Liver (tissue), 8 donors: ENCODE measurements at regions not wholly inside any gene's neighbourhood (a gene's known extent, or its start where the extent isn't known, plus 50 kb on each side); places are given as distances from the start of the nearest gene placed in this dataset.

ENCODE experiments used
- DNase-seq: peaks from one replicate; pipeline ENCODE4 v3.0.0-alpha.2; 2017; ENCODE audit warnings: low spot score
- H3K27ac ChIP-seq, 2 donors: one replicate each; pipeline ENCODE4 v1.7.0; 2013; ENCODE audit warnings: inconsistent platforms in 2 of 2, low read length in 2 of 2, control low read depth in 1 of 2, low read depth in 1 of 2, mild to moderate bottlenecking in 1 of 2
- H3K27me3 ChIP-seq, 4 donors: one replicate each; pipeline versions ENCODE4 v1.6.1 to v1.7.0; 2013; ENCODE audit warnings: low read length in 3 of 4, inconsistent platforms in 1 of 4, mild to moderate bottlenecking in 1 of 4, moderate library complexity in 1 of 4; ENCODE audit not compliant: control insufficient read depth in 4 of 4, insufficient read depth in 4 of 4
- H3K36me3 ChIP-seq, 4 donors: one replicate each; pipeline versions ENCODE4 v1.6.1 to v1.7.0; 2013; ENCODE audit warnings: low read length in 3 of 4, mild to moderate bottlenecking in 3 of 4, low read depth in 1 of 4, moderate library complexity in 1 of 4; ENCODE audit not compliant: control insufficient read depth in 4 of 4, insufficient read depth in 3 of 4
- H3K4me1 ChIP-seq, 4 donors: one replicate each; pipeline versions ENCODE4 v1.6.1 to v1.7.0; 2013; ENCODE audit warnings: low read length in 3 of 4, mild to moderate bottlenecking in 3 of 4, moderate library complexity in 1 of 4; ENCODE audit not compliant: control insufficient read depth in 4 of 4, insufficient read depth in 4 of 4
- H3K4me3 ChIP-seq, 3 donors: one replicate each; pipeline versions ENCODE4 v1.6.1 to v1.7.0; 2013; ENCODE audit warnings: low read length in 3 of 3, control low read depth in 1 of 3, low read depth in 1 of 3, mild to moderate bottlenecking in 1 of 3
- H3K9ac ChIP-seq, 2 donors: one replicate each; pipeline ENCODE4 v1.7.0; 2013; ENCODE audit warnings: low read length in 2 of 2, mild to moderate bottlenecking in 2 of 2, moderate library complexity in 2 of 2, control low read depth in 1 of 2, low read depth in 1 of 2
- H3K9me3 ChIP-seq, 4 donors: one replicate each; pipeline versions ENCODE4 v1.6.1 to v1.7.0; 2013; ENCODE audit warnings: low read length in 3 of 4; ENCODE audit not compliant: control insufficient read depth in 4 of 4
- ATF3 ChIP-seq: IDR thresholded peaks from 2 replicates; pipeline ENCODE4 v1.6.1; 2016; ENCODE audit warnings: antibody characterized with exemption
- EGR1 ChIP-seq, 2 donors: IDR thresholded peaks; 2 replicates each; pipeline ENCODE4 v1.6.1; 2016 to 2018; ENCODE audit warnings: antibody characterized with exemption in 2 of 2, low read depth in 2 of 2
- FOXA1 ChIP-seq: IDR thresholded peaks from 2 replicates; pipeline ENCODE4 v1.6.1; 2016; ENCODE audit warnings: antibody characterized with exemption
- FOXA2 ChIP-seq: IDR thresholded peaks from 2 replicates; pipeline ENCODE4 v1.6.1; 2016; ENCODE audit warnings: antibody characterized with exemption
- GABPA ChIP-seq, 2 donors: IDR thresholded peaks in 1 of 2; conservative IDR thresholded peaks in 1 of 2; 2 replicates each; pipeline ENCODE4 v1.6.1; 2016; ENCODE audit warnings: antibody characterized with exemption in 2 of 2, mild to moderate bottlenecking in 1 of 2, moderate library complexity in 1 of 2
- HNF4A ChIP-seq, 2 donors: conservative IDR thresholded peaks; 2 replicates each; pipeline ENCODE4 v1.6.1; 2016; ENCODE audit warnings: antibody characterized with exemption in 2 of 2, mild to moderate bottlenecking in 2 of 2
- HNF4G ChIP-seq: IDR thresholded peaks from 2 replicates; pipeline ENCODE4 v1.6.1; 2016; ENCODE audit warnings: antibody characterized with exemption
- JUND ChIP-seq, 2 donors: IDR thresholded peaks; 2 replicates each; pipeline ENCODE4 v1.6.1; 2016; ENCODE audit warnings: antibody characterized with exemption in 2 of 2
- NR2F2 ChIP-seq: IDR thresholded peaks from 2 replicates; pipeline ENCODE4 v1.6.1; 2016; ENCODE audit warnings: antibody characterized with exemption
- RAD21 ChIP-seq, 2 donors: IDR thresholded peaks; 2 replicates each; pipeline ENCODE4 v1.6.1; 2016; ENCODE audit warnings: antibody characterized with exemption in 2 of 2, mild to moderate bottlenecking in 2 of 2
- REST ChIP-seq: IDR thresholded peaks from 2 replicates; pipeline ENCODE4 v1.6.1; 2016; ENCODE audit warnings: antibody characterized with exemption, mild to moderate bottlenecking
- RXRA ChIP-seq, 2 donors: IDR thresholded peaks; 2 replicates each; pipeline ENCODE4 v1.6.1; 2017 to 2018; ENCODE audit warnings: antibody characterized with exemption in 2 of 2, mild to moderate bottlenecking in 1 of 2
- SP1 ChIP-seq: IDR thresholded peaks from 2 replicates; pipeline ENCODE4 v1.6.1; 2018; ENCODE audit warnings: antibody characterized with exemption, mild to moderate bottlenecking
- TAF1 ChIP-seq: conservative IDR thresholded peaks from 2 replicates; pipeline ENCODE4 v1.6.1; 2016; ENCODE audit warnings: antibody characterized with exemption, mild to moderate bottlenecking
- YY1 ChIP-seq: IDR thresholded peaks from 2 replicates; pipeline ENCODE4 v1.6.1; 2016; ENCODE audit warnings: antibody characterized with exemption, mild to moderate bottlenecking
- WGBS: extraction: QIAGEN DNeasy Blood & Tissue Kit; methylation state at CpG from one replicate; pipeline ENCODE4 v1.1.7; 2013; 5-methylcytosine and 5-hydroxymethylcytosine counted together
- TF ChIP-seq, protein P1 (sequence below): IDR thresholded peaks from 2 replicates; pipeline ENCODE4 v1.6.1; 2016; ENCODE audit warnings: antibody characterized with exemption
- TF ChIP-seq, protein P2 (sequence below): fragments of 150-350 bp; IDR thresholded peaks from 2 replicates; pipeline ENCODE4 v1.5.1; 2017; ENCODE audit warnings: improper control_type of control experiment, low read depth, low read length; ENCODE audit not compliant: missing input control
- TF ChIP-seq, protein P3 (sequence below): IDR thresholded peaks from 2 replicates; pipeline ENCODE4 v1.6.1; 2016; ENCODE audit warnings: antibody characterized with exemption
- donor health status: healthy.
- donor health status: healthy.
- donor health status: healthy.
- donor health status: healthy.
- donor health status: healthy.

GRCh38 chr11:11152877-11153276, 200.2 kb downstream of the CSNK2A3 start:
- Histone ChIP-seq H3K9ac (no peak overlapping the region), H3K27me3 (no peaks in the 10 kb centered on the region), H3K4me1 (peaks cover 0 to 4% (median 2%) of the 10 kb centered on the region in 4 donors), H3K4me3 (no peak overlapping the region), H3K27ac (no peak overlapping the region), H3K36me3 (no peaks in the 10 kb centered on the region), H3K9me3 (no peaks in the 10 kb centered on the region)
- TF ChIP-seq NR2F2 (no peak), SP1 (no peak), HNF4A (conservative IDR thresholded peaks at IDR 0.05) (no peak), TAF1 (no peak), RAD21 (IDR thresholded peaks at IDR 0.05) (no peak), FOXA1 (no peak), JUND (IDR thresholded peaks at IDR 0.05) (no peak), YY1 (no peak), FOXA2 (no peak), EGR1 (IDR thresholded peaks at IDR 0.05; ENCODE audit: low read depth in 2 of 2) (no peak), REST (no peak), GABPA (IDR thresholded peaks at IDR 0.05 in 1 of 2, conservative IDR thresholded peaks at IDR 0.05 in 1 of 2) (no peak), HNF4G (no peak), ATF3 (no peak), RXRA (IDR thresholded peaks at IDR 0.05) (no peak)
- TF ChIP-seq, protein P1, sequence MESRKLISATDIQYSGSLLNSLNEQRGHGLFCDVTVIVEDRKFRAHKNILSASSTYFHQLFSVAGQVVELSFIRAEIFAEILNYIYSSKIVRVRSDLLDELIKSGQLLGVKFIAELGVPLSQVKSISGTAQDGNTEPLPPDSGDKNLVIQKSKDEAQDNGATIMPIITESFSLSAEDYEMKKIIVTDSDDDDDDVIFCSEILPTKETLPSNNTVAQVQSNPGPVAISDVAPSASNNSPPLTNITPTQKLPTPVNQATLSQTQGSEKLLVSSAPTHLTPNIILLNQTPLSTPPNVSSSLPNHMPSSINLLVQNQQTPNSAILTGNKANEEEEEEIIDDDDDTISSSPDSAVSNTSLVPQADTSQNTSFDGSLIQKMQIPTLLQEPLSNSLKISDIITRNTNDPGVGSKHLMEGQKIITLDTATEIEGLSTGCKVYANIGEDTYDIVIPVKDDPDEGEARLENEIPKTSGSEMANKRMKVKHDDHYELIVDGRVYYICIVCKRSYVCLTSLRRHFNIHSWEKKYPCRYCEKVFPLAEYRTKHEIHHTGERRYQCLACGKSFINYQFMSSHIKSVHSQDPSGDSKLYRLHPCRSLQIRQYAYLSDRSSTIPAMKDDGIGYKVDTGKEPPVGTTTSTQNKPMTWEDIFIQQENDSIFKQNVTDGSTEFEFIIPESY = no peak
- TF ChIP-seq, protein P2, sequence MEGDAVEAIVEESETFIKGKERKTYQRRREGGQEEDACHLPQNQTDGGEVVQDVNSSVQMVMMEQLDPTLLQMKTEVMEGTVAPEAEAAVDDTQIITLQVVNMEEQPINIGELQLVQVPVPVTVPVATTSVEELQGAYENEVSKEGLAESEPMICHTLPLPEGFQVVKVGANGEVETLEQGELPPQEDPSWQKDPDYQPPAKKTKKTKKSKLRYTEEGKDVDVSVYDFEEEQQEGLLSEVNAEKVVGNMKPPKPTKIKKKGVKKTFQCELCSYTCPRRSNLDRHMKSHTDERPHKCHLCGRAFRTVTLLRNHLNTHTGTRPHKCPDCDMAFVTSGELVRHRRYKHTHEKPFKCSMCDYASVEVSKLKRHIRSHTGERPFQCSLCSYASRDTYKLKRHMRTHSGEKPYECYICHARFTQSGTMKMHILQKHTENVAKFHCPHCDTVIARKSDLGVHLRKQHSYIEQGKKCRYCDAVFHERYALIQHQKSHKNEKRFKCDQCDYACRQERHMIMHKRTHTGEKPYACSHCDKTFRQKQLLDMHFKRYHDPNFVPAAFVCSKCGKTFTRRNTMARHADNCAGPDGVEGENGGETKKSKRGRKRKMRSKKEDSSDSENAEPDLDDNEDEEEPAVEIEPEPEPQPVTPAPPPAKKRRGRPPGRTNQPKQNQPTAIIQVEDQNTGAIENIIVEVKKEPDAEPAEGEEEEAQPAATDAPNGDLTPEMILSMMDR = no peak
- TF ChIP-seq, protein P3, sequence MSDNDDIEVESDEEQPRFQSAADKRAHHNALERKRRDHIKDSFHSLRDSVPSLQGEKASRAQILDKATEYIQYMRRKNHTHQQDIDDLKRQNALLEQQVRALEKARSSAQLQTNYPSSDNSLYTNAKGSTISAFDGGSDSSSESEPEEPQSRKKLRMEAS = no peak
- WGBS = 95% methylated on average over 4 of the region's 4 CpGs
- no peak for DNase-seq
